Activated CD4-positive, alpha-beta T cell treated with anti-CD3 and anti-CD28 coated beads, Interleukin-2, Interleukin-6, amounts not matched to agents 100 ng/mL and 50 ng/mL, durations not matched to agents 16 hours and 8 hours (primary cell): ENCODE measurements at regions not wholly inside any gene's neighbourhood (a gene's known extent, or its start where the extent isn't known, plus 50 kb on each side); places are given as distances from the start of the nearest gene placed in this dataset.
"Not testable (repeated sequence)": the region's sequence is repeated elsewhere in the genome, so short reads cannot be mapped to it uniquely, and the experiment has no call there.

ENCODE experiments used
- DNase-seq: peaks from one replicate; pipeline ENCODE4 v3.0.0-alpha.2; 2020

DNA sequence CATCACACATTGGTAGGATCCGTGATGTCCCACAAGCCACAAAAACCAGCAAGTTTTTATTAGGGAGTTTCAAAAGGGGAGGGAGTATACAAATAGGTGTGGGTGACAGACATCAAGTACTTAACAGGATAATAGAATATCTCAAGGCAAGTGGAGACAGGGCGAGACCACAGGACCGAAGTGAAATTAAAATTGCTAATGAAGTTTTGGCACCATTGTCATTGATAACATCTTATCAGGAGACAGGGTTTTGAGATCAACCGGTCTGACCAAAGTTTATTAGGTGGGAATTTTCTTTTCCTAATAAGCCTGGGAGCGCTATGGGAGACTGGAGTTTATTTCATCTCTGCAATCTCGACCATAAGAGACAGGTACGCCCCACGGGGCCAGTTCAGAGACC, 178.5 kb downstream of the OTOP1 start:
- DNase-seq, result not testable (repeated sequence)

DNA sequence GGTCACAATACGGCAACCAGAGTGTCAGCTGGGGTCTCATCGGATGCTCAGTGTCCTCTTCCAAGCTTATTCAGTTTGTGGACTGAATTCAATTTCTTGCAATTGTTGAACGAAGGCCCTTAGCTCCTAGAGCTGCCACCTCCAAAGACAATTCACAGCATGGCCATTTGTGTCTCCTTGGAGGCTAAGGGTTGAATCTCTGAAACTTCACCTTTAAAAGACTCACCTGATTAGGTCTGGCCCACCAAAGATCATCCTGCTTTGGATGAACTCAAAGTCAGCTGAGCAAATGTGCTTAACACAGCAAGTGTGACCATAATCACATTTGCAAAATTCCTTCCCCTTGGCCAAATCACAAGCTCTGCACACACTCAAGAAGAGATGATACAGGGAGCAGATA, 175.9 kb downstream of the OTOP1 start:
- not testable (repeated sequence) for DNase-seq

DNA sequence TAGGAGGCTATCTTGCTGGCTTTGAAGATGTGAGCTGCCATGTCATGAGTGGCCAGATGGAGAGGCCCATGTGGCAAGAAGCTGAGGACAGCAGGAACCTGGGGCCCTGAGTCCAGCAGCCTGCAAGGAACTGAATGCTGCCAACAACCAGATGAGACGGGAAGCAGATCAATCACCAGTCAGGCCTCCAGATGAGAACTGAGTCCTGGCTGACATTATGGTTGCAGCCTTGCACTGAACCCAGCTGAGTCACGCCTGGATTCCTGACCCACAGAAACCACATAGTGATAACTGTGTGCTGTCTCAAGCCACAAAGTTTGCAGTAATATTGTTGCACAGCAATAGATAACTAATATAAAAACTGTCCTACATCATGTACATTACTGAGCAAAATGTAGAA, 173.8 kb downstream of the OTOP1 start:
- DNase-seq, result not testable (repeated sequence)

DNA sequence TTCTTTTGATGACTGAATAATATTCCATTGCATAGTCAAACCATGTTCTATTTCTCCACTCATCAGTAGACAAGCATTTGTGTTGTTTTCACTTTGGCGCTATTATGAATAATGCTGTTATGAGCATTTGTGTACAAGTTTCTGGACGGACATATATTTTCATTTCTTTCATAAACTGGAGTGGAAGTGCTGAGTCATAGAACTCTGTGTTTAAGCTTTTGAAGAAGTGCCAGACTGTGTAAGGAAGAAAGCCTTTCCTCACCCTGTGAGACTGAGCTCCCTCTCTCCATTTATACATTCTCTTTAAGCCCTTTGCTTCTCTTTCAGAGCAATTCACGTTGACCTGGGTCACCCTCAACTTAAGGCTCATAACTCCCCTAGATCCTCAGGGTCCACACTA, 169.5 kb downstream of the OTOP1 start:
- not testable (repeated sequence) for DNase-seq

DNA sequence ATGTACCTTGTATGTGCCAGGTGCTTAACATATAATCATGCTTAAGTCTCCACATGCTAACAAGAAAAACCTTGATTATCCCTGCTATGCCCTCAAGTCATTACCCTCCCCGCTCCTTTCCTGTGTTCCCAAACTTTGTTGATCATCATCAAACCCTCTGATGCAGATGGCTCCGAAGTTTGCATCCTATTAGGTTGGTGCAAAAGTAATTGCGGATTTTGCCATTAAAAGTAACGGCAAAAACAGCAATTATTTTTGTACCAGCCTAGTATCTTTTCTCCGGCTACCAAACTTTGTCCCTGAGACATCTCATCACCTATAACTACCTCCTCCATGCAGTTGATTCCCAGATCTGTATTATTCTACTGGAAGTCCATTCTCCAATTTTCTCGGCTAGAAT, 142.6 kb downstream of the OTOP1 start:
- DNase-seq, result not testable (repeated sequence)

DNA sequence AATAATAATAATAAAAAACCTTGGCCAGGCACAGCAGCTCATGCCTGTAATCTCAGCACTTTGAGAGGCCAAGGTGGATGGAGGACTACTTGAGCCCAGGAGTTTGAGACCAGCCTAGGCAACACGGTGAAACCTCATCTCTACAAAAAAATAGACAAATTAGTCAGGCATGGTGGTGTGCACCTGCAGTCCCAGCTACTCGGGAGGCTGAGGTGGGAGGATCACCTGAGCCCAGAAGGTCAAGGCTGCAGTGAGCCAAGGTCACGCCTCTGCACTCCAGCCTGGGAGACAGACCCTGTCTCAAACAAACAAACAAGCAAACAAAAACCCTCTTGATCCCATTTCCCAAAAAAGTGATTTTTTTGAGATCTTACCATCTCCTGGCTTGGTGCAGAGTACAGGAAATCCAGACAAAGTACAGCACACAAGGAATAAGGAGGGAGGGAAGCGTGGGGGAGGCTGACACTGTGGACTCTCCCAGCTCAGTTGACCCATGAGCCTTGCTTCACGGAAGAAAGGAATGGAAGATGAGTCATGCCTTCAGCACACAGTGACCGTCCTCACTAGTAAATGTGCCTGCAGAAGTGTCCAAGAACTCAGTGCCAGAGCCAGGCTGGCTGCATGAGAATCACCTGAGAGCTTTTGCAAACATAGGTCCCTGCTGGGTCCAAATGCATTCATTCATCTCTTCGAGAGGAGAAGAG, 136.9 kb downstream of the OTOP1 start:
- not testable (repeated sequence) for DNase-seq

DNA sequence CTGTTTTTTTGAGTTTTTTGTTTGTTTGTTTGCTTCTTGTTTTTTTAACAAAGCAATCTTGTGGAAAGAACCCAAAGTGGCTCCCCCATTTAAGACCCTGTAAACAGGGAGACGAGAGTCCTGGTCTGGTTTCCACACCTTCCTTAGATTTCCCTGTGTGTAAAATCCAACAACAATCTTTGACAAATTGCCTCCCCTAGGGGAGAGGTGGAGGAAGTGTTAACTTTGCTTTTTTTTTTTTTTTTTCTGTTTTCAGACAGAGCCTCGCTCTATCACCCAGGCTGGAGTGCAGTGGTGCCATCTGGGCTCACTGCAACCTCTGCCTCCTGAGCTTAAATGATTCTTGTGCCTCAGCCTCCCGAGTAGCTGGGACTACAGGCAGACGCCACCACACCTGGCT, 136.0 kb downstream of the OTOP1 start:
- DNase-seq, result not testable (repeated sequence)

DNA sequence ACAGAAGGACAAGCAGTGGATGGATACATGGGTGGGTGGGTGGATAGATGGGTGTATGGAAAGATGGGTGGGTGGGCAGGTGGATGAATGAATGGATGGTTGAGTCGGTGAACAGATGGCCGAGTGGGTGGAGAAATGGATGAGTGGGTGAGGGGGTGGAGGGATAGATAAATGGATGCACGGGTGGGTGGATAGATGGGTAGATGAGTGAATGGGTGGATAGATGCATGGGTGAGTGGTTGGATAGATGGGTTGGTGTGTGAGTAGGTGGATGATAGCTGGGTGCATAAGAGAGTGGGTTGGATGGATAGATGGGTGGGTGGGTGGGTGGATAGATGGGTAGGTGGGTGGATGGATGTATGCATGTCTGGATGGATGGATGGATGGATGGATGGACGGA, 134.6 kb downstream of the OTOP1 start:
- DNase-seq, result not testable (repeated sequence)

DNA sequence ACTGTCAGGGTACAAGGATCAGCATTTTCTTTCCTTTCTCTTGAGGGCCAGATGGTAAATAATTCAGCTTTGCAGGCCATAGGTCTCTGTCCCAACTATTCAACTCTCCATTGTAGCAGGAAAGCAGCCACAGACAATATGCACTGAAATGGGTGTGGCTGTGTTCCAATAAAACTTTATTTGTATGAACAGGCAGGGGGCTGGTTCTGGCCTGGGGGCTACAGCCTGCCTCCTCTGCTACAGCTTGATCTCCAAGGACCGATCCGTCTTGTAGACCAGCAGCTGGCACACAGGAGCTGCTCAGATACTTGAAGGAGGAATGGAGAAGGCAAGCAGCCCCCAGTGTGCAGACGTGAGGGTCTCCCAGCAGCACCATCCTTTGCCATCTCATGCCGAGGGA, 127.1 kb downstream of the OTOP1 start:
- not testable (repeated sequence) for DNase-seq

DNA sequence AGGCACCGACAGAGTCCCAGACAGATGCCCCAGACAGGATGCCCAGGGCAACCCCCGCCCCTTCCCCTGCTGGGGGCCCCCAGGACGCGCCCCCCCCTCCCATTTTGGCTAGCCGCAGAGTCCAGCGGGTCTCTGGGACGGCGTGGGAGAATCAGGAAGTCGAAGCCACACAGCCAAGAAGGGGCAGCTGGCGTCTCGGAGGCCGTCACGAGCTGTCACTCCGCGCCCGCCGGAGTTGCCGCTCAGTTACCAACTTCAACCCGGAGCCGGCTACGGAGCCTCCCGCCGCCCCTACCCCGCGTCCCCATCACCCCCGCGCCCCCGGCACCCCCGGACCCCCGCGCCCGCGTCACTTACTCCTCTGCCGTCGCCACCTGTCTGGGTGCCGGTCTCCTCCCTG, 119.8 kb downstream of the OTOP1 start:
- DNase-seq, result not testable (repeated sequence)

DNA sequence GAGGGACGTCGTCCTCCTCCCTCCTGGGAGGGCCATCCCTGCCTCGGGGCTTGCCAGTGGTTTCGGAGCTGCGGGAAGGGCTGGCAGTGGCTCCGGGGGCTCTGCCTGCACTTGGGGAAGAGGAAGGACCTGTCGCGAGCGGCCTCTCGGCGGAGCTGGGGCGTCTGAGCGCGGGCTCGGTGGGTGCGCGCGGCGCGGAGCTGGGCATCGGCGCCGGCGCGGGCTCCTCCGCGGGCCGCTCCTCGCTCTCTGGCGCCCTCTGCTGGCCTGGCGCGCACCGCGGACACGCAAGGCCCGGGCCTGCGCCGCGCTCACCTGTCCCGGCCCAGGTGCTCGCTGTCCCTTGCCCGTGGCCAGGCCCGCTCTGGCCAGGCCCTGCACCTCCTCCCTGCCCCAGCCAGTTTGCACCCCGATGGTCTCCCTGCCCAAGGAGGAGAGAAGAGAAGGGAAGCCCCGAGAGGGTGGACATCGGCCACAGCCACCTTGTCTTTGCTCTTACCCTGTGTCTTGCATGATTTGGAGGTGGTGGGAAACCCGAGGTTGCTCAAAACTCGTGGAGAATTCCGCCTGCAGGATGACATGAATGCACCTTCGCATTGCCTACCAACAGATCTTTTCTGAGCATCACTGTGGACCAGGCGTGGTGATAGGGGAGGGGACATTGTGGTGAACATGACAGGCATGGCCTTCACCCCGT, 119.2 kb downstream of the OTOP1 start:
- peak; percentile 78 for DNase-seq

DNA sequence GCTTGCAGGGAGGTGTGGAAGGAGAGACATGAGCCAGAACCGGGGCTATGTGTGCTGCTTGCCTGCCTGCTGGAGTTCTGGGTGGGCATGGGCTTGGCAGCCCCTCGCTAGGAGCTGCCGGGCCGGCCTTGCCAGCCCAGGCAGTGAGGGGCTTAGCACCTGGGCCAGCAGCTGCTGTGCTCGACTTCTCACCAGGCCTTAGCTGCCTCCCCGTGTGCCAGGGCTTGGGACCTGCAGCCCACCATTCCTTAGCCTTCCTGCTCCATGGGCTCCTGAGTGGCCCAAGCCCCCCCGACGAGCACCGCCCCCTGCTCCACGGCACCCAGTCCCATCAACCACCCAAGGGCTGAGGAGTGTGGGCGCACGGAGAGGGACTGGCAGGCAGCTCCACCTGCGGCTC, 111.3 kb downstream of the OTOP1 start:
- not testable (repeated sequence) for DNase-seq

DNA sequence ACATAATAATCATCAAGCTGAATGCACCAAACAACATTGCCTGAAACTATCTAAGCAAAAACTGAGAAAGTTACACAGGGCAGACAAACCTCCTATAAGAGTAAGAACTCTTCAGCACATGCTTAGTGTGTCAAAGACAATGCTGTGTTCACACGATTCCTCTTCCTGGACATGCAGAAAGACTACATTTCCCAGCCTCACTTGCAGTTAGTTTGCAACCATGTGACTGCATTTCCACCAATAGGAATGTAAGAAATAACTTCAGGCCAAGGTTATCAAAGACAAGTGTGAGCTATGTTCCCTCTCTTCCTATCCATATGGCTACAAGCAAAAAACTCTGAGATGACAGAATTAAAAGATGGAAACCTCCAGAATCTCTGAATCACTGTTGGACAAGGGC, 109.8 kb downstream of the OTOP1 start:
- DNase-seq, result peak; percentile 21

DNA sequence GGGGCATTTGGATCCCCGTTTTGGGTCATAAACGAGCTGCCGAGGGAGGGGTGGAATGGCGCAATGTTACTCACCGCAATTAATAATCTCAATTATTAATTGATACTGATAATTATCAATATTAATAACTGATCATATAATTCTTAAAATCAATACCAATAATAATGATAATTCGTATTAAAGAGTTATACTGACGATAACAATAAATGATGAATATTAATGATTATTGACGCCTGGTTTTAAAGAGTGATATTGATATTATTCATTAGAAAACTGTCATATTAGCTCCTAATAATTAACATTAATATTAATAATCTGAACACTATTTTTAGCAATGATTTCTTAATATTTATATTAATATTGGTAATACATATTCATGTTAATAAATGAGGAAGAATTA, 92.4 kb downstream of the OTOP1 start:
- not testable (repeated sequence) for DNase-seq

DNA sequence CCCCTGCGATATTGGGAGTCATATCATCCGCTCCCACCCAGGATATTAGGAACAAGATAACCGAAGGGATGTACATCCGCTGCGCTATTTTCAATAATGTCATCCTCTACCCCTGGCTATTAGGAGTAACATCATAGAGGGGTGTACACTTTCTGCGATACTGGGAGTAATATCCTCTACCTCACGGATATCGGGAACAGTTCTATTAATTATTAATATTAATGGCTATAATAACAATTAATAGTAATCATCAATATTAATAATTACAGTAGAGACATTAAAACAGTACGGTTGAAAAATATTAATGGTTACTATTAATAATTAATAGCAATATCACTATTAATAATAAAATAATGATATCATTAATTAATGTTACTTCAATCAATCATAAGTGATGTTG, 90.1 kb downstream of the OTOP1 start:
- not testable (repeated sequence) for DNase-seq
